ENCODE measurements at regions not wholly inside any gene's neighbourhood (a gene's known extent, or its start where the extent isn't known, plus 50 kb on each side); places are given as distances from the start of the nearest gene placed in this dataset.
"Not testable (repeated sequence)": the region's sequence is repeated elsewhere in the genome, so short reads cannot be mapped to it uniquely, and the experiment has no call there.

DNA sequence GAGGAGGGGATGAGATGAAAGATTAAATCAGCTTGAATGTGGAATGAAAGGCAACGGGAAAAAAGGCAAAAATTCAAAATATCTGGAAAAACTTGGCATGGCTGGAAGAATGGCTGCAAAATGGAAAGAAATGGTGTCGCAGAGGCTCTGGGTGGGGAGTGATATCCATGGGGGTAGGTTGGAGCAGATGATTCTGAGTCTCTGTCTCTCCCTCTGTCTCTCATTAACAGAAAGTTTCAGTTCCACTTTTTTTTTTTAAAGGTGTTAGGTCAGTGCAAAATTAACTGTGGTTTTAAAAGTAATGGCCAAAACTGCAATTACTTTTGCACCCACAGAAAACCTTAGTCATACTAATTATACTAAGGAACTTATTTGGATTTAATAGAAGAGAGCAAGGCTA is 931.1 kb upstream of the USP9Y start:
- Histone ChIP-seq H3K27me3 (no peaks in the 10 kb centered on the region), H3K4me3 (no peak overlapping the region), H3K9me3 (no peaks in the 10 kb centered on the region), H3K36me3 (no peaks in the 10 kb centered on the region), H3K27ac (no peak overlapping the region), H3K4me1 (no peaks in the 10 kb centered on the region)
- WGBS, 2 donors = 36% methylated on average over 2 of the region's 2 CpGs; no CpG with 5 or more reads in 1 of the 2 donors
- TF ChIP-seq EP300 (IDR thresholded peaks at IDR 0.05) (no peak), POLR2A (IDR thresholded peaks at IDR 0.05) (no peak), CTCF (IDR thresholded peaks at IDR 0.05) (no peak), POLR2AphosphoS5 (IDR thresholded peaks at IDR 0.05) (no peak)
- ATAC-seq (ENCODE audit: low FRiP score in 2 of 2) (no peak), DNase-seq (no peak)

DNA sequence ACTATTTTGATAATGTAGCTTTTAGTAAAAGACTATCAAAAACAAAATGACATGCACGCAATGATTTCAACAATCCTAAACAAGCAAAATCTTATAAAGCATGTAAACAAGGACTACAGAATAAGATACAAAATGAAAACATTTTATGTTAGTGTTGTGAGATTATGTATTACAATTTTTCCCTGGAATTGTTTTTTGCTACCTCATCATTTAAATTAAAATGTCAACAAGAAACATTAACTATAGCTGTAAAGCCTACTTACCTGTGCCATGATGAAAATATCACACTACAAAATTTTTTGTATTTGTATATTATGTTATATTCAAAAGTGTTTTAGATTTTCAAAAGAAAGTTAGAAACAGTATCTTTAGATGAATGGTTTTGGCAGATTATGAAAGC is 921.3 kb upstream of the USP9Y start:
- ATAC-seq (ENCODE audit: low FRiP score in 2 of 2); H3K9me3 ChIP-seq; H3K27me3 ChIP-seq; DNase-seq; H3K4me3 ChIP-seq; H3K36me3 ChIP-seq; H3K4me1 ChIP-seq; H3K27ac ChIP-seq: not testable (repeated sequence)
- WGBS, 2 donors = 52% methylated on average over 1 of the region's 1 CpG; no CpG with 5 or more reads in 1 of the 2 donors

GRCh38 chrY:11789057-11789456 is 912.0 kb upstream of the USP9Y start:
- not testable (repeated sequence) for ATAC-seq (ENCODE audit: low FRiP score in 2 of 2); H3K4me1 ChIP-seq
- no CpG with 5 or more reads among the region's 13 CpGs for WGBS, 2 donors

GRCh38 chrY:11823752-11824151 is 877.3 kb upstream of the USP9Y start:
- not testable (repeated sequence) for H3K36me3 ChIP-seq; H3K4me3 ChIP-seq; DNase-seq; H3K4me1 ChIP-seq; H3K27ac ChIP-seq; ATAC-seq (ENCODE audit: low FRiP score in 2 of 2); H3K27me3 ChIP-seq; H3K9me3 ChIP-seq
- 43% methylated on average over 4 of the region's 6 CpGs; no CpG with 5 or more reads in 1 of the 2 donors for WGBS, 2 donors

More at GRCh38 chrY:11789057-11789456, 912.0 kb upstream of the USP9Y start:
- peak in 1 of 2 donors; percentile 47 for DNase-seq
- not testable (repeated sequence) for H3K27ac ChIP-seq, H3K4me3 ChIP-seq, H3K36me3 ChIP-seq, H3K27me3 ChIP-seq, H3K9me3 ChIP-seq

GRCh38 chrY:11834197-11834596 is 866.8 kb upstream of the USP9Y start:
- H3K36me3 ChIP-seq; DNase-seq; ATAC-seq (ENCODE audit: low FRiP score in 2 of 2); H3K4me3 ChIP-seq; H3K27me3 ChIP-seq; H3K4me1 ChIP-seq; H3K27ac ChIP-seq; H3K9me3 ChIP-seq: not testable (repeated sequence)
- WGBS, 2 donors = 52% methylated on average over 7 of the region's 7 CpGs; no CpG with 5 or more reads in 1 of the 2 donors
